ENCODE measurements at regions not wholly inside any gene's neighbourhood (a gene's known extent, or its start where the extent isn't known, plus 50 kb on each side); places are given as distances from the start of the nearest gene placed in this dataset.

DNA sequence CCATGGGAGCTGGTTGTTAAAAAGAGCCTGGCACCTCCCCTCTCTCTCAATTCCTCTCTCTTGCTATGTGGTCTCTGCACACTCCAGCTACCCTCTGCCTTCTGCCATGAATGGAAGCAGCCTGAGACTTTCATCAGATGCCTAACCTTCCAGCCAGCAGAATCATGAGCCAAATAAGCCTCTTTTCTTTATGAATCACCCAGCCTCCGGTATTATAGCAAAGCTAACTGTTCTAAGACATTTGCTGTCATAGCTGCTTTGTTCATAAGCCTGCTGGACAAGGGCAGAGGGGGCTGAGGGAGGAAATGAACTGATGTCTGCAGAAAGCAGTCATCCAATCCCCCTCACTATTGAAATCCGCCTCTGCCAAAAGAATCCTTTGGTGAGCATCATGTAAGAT lies 196.7 kb downstream of the ZNF330 start:
- Histone ChIP-seq H3K4me1 (ENCODE audit: control insufficient read depth, insufficient read depth, low read length, unreplicated experiment) (peaks cover 9% of the 10 kb centered on the region), H3K79me2 (ENCODE audit: control insufficient read depth, insufficient read depth, low read length, unreplicated experiment) (no peaks in the 10 kb centered on the region), H2AFZ (ENCODE audit: low read length, unreplicated experiment) (no peak overlapping the region), H3K4me3 (ENCODE audit: low read depth, low read length) (no peak overlapping the region), H3K27me3 (ENCODE audit: insufficient read depth, low read length) (no peaks in the 10 kb centered on the region), H3K36me3 (ENCODE audit: insufficient read depth, low read length) (no peaks in the 10 kb centered on the region), H3K27ac (ENCODE audit: low read depth, low read length) (no peak overlapping the region)

DNA sequence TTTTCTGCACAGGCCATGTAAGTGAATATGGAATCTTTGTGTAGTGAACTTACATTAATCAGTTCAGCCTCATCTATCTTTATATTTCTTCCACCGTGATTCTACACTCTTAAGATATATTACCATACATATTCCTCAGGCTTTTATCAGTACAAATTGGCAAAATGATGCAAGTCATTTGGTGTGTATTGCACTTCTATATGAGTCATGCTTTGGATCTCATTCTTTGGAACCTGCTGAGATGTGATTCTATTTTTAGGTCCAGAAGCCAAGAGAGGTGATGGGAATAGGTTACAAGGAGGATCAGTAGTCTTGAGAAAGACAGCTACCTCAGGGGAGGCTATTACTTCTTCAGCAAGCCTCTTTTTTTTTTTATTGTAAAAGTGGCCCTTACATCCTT lies 204.4 kb downstream of the ZNF330 start:
- H3K4me1 ChIP-seq (ENCODE audit: control insufficient read depth, insufficient read depth, low read length, unreplicated experiment): peaks cover 8% of the 10 kb centered on the region
- H3K27me3 ChIP-seq (ENCODE audit: insufficient read depth, low read length): no peaks in the 10 kb centered on the region
- H2AFZ ChIP-seq (ENCODE audit: low read length, unreplicated experiment): no peak overlapping the region
- no peak overlapping the region for H3K4me3 ChIP-seq (ENCODE audit: low read depth, low read length)
- H3K79me2 ChIP-seq (ENCODE audit: control insufficient read depth, insufficient read depth, low read length, unreplicated experiment): no peaks in the 10 kb centered on the region
- H3K36me3 ChIP-seq (ENCODE audit: insufficient read depth, low read length): no peaks in the 10 kb centered on the region
- no peak overlapping the region for H3K27ac ChIP-seq (ENCODE audit: low read depth, low read length)

DNA sequence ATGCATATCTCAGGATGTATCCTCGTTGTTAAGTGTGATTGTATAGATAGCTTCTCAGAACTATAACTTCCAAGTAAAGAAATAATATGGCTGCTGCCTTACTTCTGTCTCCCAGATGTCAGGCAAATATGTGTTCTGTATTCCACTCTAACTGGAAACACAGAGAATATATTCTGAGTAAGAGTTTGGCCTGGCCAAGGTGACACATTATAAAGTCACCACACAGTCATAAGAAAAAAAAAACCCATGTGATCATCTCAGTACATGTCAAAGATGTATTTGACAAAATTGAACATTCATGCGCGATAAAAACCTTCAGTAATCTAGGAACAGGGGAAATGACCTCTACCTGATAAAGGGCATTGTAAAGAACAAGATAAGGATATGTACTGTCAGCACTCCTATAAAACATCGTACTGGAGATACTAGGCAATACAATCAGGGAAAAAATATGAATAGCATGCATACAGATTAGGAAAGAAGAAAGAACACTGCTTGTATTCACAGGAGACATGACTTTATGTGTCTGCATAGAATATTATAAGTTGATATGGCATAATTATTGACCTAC lies 207.1 kb downstream of the ZNF330 start:
- Histone ChIP-seq H3K36me3 (ENCODE audit: insufficient read depth, low read length) (no peaks in the 10 kb centered on the region), H3K27ac (ENCODE audit: low read depth, low read length) (no peak overlapping the region), H3K79me2 (ENCODE audit: control insufficient read depth, insufficient read depth, low read length, unreplicated experiment) (no peaks in the 10 kb centered on the region), H2AFZ (ENCODE audit: low read length, unreplicated experiment) (no peak overlapping the region), H3K27me3 (ENCODE audit: insufficient read depth, low read length) (no peaks in the 10 kb centered on the region), H3K4me3 (ENCODE audit: low read depth, low read length) (no peak overlapping the region), H3K4me1 (ENCODE audit: control insufficient read depth, insufficient read depth, low read length, unreplicated experiment) (peaks cover 8% of the 10 kb centered on the region)

DNA sequence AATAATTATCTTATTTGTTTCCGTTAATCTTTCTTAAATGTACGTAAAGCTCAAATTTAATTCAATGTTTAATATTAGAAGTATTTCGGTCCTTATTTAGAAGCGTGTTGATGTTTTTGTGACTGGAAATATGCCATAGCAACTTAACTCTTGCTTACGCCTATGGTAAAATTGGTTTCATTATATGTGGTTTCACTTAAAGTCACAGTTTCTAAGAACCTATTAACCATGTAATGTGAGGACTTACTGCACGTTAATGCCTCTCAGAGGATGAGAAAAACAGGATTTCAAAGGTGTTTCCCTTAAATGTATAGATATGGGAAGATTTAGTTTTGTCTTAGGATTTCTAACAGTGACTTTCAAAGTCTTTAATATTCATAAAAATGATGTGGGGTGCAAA lies 206.4 kb upstream of the IL15 start:
- H3K4me3 ChIP-seq (ENCODE audit: low read depth, low read length): no peak overlapping the region
- peaks cover 7% of the 10 kb centered on the region for H3K4me1 ChIP-seq (ENCODE audit: control insufficient read depth, insufficient read depth, low read length, unreplicated experiment)
- no peak overlapping the region for H3K27ac ChIP-seq (ENCODE audit: low read depth, low read length)
- H3K79me2 ChIP-seq (ENCODE audit: control insufficient read depth, insufficient read depth, low read length, unreplicated experiment): no peaks in the 10 kb centered on the region
- no peaks in the 10 kb centered on the region for H3K36me3 ChIP-seq (ENCODE audit: insufficient read depth, low read length)
- H3K27me3 ChIP-seq (ENCODE audit: insufficient read depth, low read length): no peaks in the 10 kb centered on the region
- H2AFZ ChIP-seq (ENCODE audit: low read length, unreplicated experiment): no peak overlapping the region

DNA sequence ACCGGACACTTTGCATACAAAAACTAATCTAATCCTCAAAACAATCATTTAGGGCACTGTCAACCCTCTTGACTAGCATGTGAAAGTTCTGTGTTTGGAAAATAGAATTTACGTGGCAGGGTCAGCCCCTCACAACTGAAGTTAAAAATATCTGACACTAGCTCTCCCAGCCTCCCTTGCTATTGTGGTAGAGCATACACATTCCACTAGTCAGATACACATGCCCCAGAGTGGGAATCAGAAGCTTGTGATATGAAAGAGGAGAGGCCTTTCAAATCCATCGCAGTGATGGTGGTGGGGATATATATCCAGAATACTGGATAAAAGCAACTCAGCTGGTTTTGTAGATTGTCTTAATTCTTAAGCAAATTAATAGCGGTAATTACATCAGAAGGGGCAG lies 205.7 kb upstream of the IL15 start:
- Histone ChIP-seq H3K27ac (ENCODE audit: low read depth, low read length) (no peak overlapping the region), H2AFZ (ENCODE audit: low read length, unreplicated experiment) (no peak overlapping the region), H3K4me3 (ENCODE audit: low read depth, low read length) (no peak overlapping the region), H3K4me1 (ENCODE audit: control insufficient read depth, insufficient read depth, low read length, unreplicated experiment) (peaks cover 5% of the 10 kb centered on the region), H3K79me2 (ENCODE audit: control insufficient read depth, insufficient read depth, low read length, unreplicated experiment) (no peaks in the 10 kb centered on the region), H3K27me3 (ENCODE audit: insufficient read depth, low read length) (no peaks in the 10 kb centered on the region), H3K36me3 (ENCODE audit: insufficient read depth, low read length) (no peaks in the 10 kb centered on the region)

DNA sequence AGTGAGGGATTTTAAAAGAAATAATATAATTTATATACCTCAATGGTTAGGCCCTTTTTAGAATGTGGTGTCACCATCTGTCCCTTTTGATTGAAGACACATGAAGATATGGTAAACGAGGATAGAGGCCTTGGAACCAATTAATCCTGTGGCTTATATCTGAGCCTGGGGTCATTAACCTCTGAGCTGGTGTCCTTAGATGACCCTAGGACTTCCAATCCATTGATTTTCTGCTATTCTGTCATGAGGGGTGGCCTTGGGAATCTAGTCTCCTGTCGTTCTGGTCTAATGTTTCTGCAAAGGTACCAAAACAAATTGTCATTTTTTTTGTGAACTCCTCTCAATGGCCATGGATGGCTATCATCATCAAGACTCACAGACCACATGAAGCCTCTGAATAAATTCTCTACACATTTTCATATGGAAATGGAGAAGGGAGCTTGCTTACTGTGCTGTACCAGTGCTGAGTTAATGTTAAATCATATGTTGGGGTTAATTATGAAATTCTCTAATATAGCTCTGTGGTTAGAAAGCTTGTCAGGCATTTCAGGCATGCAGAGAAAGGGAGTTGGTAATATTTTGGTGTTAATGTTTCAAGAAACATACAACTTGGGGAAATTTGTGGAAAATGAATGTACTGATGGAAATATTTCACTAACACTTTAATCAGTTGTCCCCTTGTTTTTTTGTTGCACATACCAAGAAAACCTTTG lies 204.2 kb upstream of the IL15 start:
- no peak overlapping the region for H2AFZ ChIP-seq (ENCODE audit: low read length, unreplicated experiment)
- no peaks in the 10 kb centered on the region for H3K79me2 ChIP-seq (ENCODE audit: control insufficient read depth, insufficient read depth, low read length, unreplicated experiment)
- H3K27me3 ChIP-seq (ENCODE audit: insufficient read depth, low read length): no peaks in the 10 kb centered on the region
- H3K36me3 ChIP-seq (ENCODE audit: insufficient read depth, low read length): no peaks in the 10 kb centered on the region
- peaks cover 12% of the 10 kb centered on the region for H3K4me1 ChIP-seq (ENCODE audit: control insufficient read depth, insufficient read depth, low read length, unreplicated experiment)
- H3K4me3 ChIP-seq (ENCODE audit: low read depth, low read length): no peak overlapping the region
- H3K27ac ChIP-seq (ENCODE audit: low read depth, low read length): no peak overlapping the region

DNA sequence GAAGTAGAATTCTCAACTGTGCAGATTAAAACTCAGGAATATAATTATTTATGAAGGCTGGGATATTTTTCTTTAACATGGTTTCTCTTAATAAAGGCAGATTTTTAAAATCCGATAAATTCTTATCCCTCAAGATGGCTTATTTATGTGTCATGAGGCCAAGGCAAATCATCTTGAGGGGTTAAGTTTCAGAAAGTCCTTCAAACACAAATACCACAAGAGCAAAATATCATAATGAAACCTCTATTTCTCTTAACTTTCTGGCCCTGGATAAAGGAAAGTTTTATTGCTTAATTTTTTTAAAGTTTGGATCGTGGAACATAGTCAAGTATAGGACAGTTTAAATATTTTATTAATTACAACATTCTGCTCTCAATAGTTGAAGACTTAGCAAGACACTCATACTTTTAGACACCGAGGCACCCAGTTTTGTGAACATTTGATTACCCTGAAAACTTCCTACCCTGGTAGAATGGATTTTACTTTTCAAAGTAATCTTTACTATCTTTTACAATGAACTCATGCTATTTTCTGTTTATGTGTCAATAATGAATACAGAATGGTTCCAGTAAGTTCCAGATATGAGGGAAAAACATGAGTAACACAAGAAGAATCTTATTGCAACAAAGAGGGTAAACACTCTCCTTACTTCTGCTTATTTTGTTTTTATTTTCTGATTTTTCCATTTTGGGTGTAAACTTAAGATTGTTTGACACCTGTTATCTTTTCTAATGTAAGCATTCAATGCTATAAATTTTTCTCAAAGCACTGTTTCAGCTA lies 200.7 kb upstream of the IL15 start:
- H3K4me1 ChIP-seq (ENCODE audit: control insufficient read depth, insufficient read depth, low read length, unreplicated experiment): peaks cover 12% of the 10 kb centered on the region
- H3K27ac ChIP-seq (ENCODE audit: low read depth, low read length): peak overlapping the region; percentile 4; the same call in 1 of the 2 replicates
- no peaks in the 10 kb centered on the region for H3K27me3 ChIP-seq (ENCODE audit: insufficient read depth, low read length)
- H2AFZ ChIP-seq (ENCODE audit: low read length, unreplicated experiment): peak overlapping the region; percentile 16
- H3K4me3 ChIP-seq (ENCODE audit: low read depth, low read length): no peak overlapping the region
- H3K79me2 ChIP-seq (ENCODE audit: control insufficient read depth, insufficient read depth, low read length, unreplicated experiment): no peaks in the 10 kb centered on the region
- H3K36me3 ChIP-seq (ENCODE audit: insufficient read depth, low read length): no peaks in the 10 kb centered on the region

DNA sequence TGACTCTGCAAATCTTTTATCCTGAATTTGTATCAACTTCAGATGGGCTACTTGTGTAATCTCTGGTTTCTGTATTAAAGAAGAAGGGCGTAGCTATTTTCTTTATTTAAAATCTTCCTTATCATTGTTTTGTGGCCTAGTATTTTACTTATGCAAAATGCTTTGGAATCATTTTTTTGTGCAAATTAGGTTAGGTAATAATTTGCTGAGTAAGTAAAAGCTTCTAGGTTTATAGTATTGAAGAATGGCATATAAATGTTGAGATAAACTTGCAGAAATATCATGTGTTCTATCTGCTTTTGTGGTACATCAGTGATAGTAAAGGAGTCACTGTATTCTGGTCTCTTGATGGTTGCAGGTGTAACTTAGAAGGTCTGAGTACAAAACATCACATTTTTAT lies 197.2 kb upstream of the IL15 start:
- Histone ChIP-seq H3K36me3 (ENCODE audit: insufficient read depth, low read length) (no peaks in the 10 kb centered on the region), H3K27me3 (ENCODE audit: insufficient read depth, low read length) (no peaks in the 10 kb centered on the region), H3K27ac (ENCODE audit: low read depth, low read length) (no peak overlapping the region), H3K4me3 (ENCODE audit: low read depth, low read length) (no peak overlapping the region), H3K79me2 (ENCODE audit: control insufficient read depth, insufficient read depth, low read length, unreplicated experiment) (no peaks in the 10 kb centered on the region), H2AFZ (ENCODE audit: low read length, unreplicated experiment) (no peak overlapping the region), H3K4me1 (ENCODE audit: control insufficient read depth, insufficient read depth, low read length, unreplicated experiment) (peaks cover 12% of the 10 kb centered on the region)

DNA sequence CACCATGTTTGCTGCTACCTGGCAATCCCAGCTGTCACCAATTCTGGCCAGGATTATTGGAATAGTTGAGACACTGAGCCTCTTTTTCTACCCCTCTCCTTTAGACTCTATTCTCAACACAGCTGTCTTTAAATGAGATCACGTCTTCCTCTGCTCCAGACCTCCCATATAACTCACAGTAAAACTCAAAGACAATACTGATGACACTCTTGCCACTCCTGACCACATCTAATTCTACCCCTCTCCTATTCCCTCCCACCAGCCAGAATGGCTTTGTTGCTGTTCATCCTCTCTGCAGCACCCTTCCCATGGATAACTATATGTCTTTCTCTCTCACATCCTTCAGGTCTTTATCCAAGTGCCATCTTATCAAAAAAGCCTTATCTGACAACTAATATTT lies 188.6 kb upstream of the IL15 start:
- Histone ChIP-seq H3K36me3 (ENCODE audit: insufficient read depth, low read length) (no peaks in the 10 kb centered on the region), H3K27ac (ENCODE audit: low read depth, low read length) (no peak overlapping the region), H2AFZ (ENCODE audit: low read length, unreplicated experiment) (no peak overlapping the region), H3K79me2 (ENCODE audit: control insufficient read depth, insufficient read depth, low read length, unreplicated experiment) (no peaks in the 10 kb centered on the region), H3K4me1 (ENCODE audit: control insufficient read depth, insufficient read depth, low read length, unreplicated experiment) (no peaks in the 10 kb centered on the region), H3K4me3 (ENCODE audit: low read depth, low read length) (no peak overlapping the region), H3K27me3 (ENCODE audit: insufficient read depth, low read length) (no peaks in the 10 kb centered on the region)

DNA sequence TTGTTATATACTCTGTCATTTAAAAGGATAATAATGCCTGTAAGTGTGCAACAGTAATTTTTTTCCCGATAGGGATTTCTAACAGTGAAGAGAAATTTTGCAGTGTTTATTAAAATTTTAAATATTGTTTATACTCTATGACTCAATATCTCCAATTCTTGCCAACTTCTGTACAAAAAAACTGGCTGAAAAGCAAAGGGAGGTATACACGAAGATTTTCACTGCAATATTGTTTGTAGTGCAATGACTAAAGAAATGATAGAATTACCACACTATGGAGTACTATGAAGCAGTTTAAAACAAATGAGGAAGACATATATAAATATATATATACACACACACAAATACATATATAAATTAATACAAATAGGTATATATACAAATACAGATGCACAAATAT lies 187.9 kb upstream of the IL15 start:
- H3K27me3 ChIP-seq (ENCODE audit: insufficient read depth, low read length): no peaks in the 10 kb centered on the region
- H3K4me1 ChIP-seq (ENCODE audit: control insufficient read depth, insufficient read depth, low read length, unreplicated experiment): no peaks in the 10 kb centered on the region
- no peaks in the 10 kb centered on the region for H3K36me3 ChIP-seq (ENCODE audit: insufficient read depth, low read length)
- H3K27ac ChIP-seq (ENCODE audit: low read depth, low read length): no peak overlapping the region
- no peak overlapping the region for H2AFZ ChIP-seq (ENCODE audit: low read length, unreplicated experiment)
- no peak overlapping the region for H3K4me3 ChIP-seq (ENCODE audit: low read depth, low read length)
- no peaks in the 10 kb centered on the region for H3K79me2 ChIP-seq (ENCODE audit: control insufficient read depth, insufficient read depth, low read length, unreplicated experiment)

DNA sequence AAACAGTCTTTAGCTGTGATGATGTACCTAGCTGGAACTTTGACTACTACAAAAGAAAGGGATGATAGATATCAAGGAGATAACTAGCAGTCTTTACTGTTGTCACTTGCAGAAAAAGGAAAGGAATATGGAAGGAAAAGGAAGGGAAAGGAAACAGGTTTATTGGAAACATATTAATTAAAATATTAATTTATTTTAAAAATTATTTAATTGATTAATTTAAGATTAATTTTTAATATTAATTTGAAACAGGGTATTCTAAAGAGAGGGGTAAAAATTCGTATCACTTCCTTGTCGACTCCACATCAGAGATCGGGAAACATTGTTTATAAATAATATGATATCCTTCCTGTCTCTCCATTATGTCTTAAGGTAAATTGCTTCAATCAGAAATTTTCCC lies 186.5 kb upstream of the IL15 start:
- H3K36me3 ChIP-seq (ENCODE audit: insufficient read depth, low read length): no peaks in the 10 kb centered on the region
- H3K4me3 ChIP-seq (ENCODE audit: low read depth, low read length): no peak overlapping the region
- no peaks in the 10 kb centered on the region for H3K4me1 ChIP-seq (ENCODE audit: control insufficient read depth, insufficient read depth, low read length, unreplicated experiment)
- no peak overlapping the region for H2AFZ ChIP-seq (ENCODE audit: low read length, unreplicated experiment)
- no peaks in the 10 kb centered on the region for H3K27me3 ChIP-seq (ENCODE audit: insufficient read depth, low read length)
- H3K27ac ChIP-seq (ENCODE audit: low read depth, low read length): no peak overlapping the region
- no peaks in the 10 kb centered on the region for H3K79me2 ChIP-seq (ENCODE audit: control insufficient read depth, insufficient read depth, low read length, unreplicated experiment)
